Right forelimb (tissue), 1 donor: ENCODE measurements at regions not wholly inside any gene's neighbourhood (a gene's known extent, or its start where the extent isn't known, plus 50 kb on each side); places are given as distances from the start of the nearest gene placed in this dataset.

Source experiments
- DNase-seq: peaks from one replicate; pipeline ENCODE4 v3.0.0-alpha.2; 2018

DNA sequence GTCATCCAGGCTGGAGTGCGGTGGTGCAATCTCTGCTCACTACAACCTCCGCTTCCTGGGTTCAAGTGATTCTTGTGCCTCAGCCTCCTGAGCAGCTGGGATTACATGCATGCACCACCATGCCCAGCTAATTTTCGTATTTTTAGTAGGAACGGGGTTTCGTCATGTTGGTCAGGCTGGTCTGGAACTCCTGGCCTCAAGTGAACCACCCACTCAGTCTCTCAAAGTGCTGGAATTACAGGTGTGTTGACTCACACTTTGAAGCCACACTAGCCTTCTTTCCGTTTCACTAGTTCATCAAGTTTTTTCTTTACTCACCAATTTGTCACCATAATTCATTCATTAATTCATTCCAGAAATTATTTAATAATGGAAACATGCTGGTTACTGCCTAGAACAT lies 298.4 kb upstream of the MTNR1B start:
- DNase-seq = no peak

DNA sequence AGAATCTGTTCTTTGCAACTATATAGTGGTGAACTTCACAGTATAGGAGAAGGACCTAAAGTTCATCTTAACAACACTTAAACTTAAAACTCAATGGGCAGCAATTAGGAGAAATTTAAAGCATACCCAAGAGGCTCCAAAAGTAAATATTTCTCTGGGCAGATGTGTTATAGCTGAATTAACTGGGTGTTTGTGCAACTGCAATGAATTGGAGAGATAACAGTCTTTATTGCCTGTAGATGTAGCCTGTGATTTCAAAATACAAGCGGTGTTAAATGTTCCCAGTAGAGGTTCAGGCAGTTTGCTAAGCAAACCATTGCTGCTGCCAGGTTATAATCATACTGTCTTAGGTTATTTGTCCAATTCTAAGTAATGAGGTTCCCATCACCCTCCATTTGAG lies 294.1 kb upstream of the MTNR1B start:
- DNase-seq = no peak

DNA sequence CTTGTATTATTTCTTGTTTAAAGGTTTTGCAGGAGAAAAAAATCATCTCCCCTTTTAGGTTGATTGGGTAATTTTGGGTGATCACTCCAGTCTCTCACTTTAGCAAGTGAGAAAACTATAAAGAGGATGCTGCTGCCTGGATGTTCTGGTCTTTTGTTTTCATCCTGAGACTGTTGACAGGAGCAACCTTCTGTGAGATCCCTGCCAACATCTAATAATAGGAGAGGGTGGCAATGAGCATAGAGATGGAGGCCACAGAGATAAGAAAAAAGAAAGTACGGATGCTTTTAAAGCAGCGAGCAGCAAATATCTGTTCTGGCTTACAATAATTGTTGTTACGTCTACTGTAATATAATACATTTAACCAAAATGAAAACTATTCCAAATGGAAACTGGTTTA lies 293.6 kb upstream of the MTNR1B start:
- DNase-seq = no peak

GRCh38 chr11:92678008-92678611 lies 291.3 kb upstream of the MTNR1B start:
- no peak for DNase-seq

GRCh38 chr11:92681586-92681985 lies 287.9 kb upstream of the MTNR1B start:
- no peak for DNase-seq

DNA sequence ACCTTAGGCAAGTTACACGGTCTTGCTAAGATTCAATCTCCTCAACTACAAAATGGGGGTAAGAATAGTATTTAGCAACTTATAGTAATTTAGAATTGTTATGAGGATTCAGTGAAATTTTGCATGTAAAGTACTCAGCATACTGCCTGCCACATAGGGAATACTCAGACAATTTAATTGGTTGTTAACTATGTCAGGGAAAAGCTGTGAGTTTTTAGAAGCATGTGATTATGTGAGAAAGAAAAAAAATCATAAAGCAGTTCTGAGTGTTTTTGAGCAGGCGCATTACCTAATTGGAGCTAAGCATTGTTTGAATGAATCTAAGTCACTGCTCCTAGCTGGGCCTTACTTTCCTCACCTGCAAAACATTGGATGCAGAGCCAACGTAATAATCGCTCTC lies 287.3 kb upstream of the MTNR1B start:
- no peak for DNase-seq

GRCh38 chr11:92682952-92683351 lies 286.5 kb upstream of the MTNR1B start:
- DNase-seq = no peak

- DNase-seq = no peak
These were observed 284.4 kb upstream of the MTNR1B start for GRCh38 chr11:92685049-92685448.

DNA sequence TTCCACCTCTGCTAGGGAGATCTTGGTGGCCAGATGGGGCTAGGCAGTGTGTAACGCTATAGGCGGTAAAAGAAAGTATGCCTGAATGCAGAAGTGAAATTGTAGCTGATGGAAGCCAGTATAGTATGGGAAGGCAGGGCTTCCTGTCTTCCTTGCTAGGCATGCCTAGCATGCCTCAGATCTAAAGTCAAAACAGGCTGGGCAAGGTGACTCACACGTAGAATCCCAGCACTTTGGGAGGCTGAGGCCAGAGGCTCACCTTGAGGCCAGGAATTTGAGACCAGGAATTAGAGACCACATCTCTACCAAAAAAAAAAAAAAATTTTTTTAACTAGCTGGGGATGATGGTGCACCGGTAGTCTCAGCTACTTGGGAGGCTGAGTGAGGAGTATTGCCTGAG lies 281.7 kb upstream of the MTNR1B start:
- DNase-seq = no peak

DNA sequence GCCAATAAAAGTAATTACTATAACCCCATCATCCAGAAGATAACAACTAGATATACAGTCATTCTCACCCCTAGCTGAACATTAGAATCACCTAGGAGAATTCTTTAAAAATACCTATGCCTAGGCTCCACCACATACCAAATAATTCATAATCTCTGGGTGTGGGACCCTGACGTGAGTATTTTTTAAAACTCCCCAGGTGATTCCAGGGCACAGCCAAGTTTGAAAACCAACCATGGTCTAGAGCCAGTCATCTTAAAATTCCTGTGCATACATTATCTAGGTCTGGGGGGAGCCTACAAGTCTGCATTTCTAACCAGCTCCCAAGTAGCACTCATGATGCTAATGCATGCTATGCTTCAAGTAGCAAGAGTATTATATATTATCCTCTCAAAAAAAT lies 281.0 kb upstream of the MTNR1B start:
- no peak for DNase-seq

DNA sequence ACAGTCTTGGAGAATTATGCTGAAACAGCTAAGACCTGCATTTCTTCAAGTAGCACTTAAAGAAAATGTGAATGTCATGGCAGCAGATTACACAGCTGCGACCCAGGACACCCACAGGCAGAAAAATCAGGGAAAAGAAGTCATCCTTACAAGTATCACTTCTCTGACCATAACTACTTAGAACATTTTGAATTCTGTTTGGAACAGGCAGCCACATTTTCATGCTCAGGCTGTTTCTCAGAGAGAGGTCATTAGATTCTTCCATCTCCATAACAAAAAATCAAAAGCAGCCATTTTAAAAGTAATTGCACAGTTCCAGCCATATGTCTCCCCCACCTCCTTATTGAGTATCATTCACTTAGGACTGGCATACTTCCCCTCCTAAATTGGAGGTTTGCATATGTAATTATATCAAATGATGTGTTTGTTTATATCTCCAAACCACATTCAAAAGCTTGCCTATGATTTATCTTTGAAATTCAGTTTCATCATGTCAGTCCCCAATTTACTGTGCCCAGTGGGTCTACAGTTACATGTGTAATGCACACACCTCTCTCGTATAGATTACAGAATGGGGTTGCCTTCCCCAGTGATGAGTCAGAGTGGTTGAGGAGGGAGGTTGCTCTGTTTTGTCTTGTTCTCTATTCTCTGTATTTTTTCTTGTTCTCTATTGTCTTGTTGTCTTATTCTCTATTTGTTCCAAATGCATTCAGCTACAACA lies 276.5 kb upstream of the MTNR1B start:
- DNase-seq = no peak

GRCh38 chr11:92696076-92696475 lies 273.4 kb upstream of the MTNR1B start:
- DNase-seq = no peak

- DNase-seq = no peak
These were observed 271.8 kb upstream of the MTNR1B start for GRCh38 chr11:92697461-92698312.

DNA sequence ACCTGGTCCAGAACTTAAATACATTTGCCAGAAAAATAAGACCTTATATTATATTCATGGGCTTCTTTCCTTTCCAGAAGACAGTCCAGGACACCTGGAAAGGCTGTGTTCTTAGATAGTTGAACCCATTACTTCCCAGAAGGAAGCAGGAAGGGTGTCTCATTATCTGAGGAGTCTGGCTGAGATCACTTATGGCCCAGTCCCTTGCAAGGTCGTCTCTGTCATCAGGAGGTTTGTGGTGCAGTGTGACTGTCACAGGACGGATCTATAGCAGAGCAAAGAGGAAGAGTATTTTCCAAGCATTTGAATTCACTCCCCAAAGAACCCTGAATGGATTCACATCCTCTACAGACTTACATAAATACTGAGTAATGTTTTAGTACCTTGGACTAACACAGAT lies 270.7 kb upstream of the MTNR1B start:
- DNase-seq = no peak

GRCh38 chr11:92702037-92702804 lies 267.2 kb upstream of the MTNR1B start:
- DNase-seq = no peak

DNA sequence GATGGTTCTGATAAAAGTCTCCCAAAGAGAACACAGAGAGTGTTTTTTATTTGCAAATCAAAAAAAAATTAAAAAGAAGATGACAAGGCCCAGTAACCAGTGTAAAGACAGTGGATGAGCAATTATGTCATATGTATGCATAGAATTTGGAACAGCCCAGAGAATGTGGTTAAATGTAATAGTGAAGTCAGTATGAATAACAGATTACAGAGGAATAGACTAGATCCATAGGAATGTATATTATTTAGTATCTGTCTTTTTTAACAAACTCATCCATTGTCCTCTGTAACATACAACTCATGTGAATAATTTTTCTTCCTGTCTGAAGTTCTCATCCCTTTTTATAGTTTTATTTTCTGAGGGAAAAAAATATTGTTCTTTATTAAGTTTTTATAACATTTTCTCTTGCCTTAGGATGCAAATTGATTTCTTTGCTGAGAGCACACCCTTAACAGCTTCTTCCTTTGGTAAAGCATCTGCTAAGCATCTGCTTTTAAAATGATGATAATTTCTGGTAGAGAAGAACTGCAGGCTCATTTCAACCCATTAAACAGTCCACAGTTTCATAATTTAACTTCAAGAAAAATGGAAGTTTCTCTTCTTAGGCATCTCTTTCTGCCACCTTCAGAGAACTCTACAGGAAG lies 266.5 kb upstream of the MTNR1B start:
- no peak for DNase-seq

DNA sequence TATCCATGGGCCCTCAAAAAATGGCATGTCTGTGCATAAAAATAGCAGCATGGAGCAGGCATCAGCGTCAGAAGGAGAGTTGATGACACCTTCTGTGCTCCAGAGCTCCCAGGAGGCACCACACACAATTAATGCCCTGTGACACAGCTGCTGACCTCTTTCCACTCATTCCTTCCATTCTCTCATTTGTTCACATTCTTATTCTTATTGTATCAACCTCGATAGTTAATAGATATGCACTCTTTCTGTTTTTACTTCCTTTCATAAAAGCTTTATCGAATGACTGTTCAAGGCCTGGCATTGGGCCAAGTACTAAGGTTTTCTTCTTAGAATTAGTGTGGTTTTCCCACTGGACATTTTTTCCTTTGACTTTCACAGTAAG lies 266.0 kb upstream of the MTNR1B start:
- DNase-seq = no peak

GRCh38 chr11:92707173-92707619 lies 262.3 kb upstream of the MTNR1B start:
- no peak for DNase-seq

DNA sequence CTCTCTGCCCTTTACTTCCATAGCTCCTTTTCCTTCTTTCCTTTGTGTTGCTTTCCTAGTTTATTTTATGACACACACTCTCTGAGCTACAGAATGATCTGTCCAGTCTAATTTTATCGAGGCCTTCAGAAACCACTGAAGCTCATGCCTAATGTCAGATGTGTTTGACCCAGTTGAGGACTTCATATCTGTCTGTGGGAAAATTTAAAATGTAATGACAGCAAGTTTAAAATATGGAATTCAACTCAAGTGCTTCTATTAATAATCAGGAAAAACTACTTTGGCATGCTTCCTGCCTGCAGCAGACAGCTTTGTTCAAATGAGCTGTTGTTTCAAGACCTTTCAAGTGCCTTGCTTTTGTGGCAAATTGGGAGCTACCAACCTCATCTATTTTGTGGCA lies 261.8 kb upstream of the MTNR1B start:
- DNase-seq = no peak

- DNase-seq = no peak
These were observed 260.1 kb upstream of the MTNR1B start for GRCh38 chr11:92709329-92709728.

DNA sequence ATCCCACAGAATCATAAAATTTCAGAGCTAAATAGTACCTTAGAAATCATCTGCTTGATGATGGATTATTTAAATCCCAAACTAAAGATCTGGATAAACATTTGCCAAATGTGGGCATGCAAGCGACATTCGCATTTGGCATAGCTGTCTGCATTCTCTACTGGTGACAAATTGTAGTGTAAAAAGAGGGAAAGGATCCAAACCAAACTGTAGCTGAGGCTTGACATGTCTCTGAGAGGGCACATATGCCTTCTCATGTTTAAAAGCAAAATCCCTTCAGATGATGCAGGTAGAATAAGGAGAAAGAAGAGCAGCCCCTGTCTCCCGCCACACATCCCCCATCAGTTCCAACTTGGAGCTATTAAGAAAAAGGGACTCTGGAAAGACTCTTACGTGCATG lies 257.5 kb upstream of the MTNR1B start:
- DNase-seq = no peak

DNA sequence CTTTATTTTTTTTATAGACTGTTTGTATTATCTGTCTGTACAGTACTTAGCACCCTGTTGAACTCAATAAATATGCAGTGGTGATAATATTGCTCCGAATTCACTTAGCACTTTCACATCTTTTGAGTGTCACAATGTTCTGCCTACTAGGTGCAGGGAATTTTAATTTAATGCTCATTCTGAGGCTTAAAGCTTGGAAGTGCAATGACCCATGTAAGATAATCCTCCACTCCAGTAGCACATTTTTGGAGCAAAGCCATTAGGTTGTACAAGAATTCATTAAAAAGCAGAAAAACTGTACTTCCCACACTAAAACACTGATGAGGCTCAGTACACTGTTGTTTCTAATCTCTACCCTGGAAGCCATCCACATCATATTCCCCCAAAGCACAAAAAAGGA lies 255.3 kb upstream of the MTNR1B start:
- no peak for DNase-seq

DNA sequence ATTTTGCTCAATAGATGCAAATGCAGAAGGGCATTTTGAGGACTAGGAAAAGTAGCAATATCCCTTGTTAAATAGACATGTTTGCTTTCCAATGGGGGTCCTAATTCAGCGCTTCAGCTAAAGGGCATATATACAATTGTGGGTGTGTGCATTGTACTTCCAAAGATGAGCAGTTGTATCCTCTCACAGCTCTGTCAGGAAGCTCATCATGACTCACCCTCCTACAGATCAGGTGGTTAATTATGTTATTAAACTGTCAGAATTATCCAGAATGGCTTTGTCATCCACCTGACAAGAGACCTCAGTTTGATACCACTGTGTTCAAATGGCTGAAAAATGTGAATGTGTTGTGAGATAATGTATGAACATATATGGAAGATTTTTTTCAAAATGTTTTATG lies 252.2 kb upstream of the MTNR1B start:
- no peak for DNase-seq
